ENCODE measurements at regions not wholly inside any gene's neighbourhood (a gene's known extent, or its start where the extent isn't known, plus 50 kb on each side); places are given as distances from the start of the nearest gene placed in this dataset.
A peak's percentile ranks its signal among the peaks of the same experiment; 100 is the strongest.

DNA sequence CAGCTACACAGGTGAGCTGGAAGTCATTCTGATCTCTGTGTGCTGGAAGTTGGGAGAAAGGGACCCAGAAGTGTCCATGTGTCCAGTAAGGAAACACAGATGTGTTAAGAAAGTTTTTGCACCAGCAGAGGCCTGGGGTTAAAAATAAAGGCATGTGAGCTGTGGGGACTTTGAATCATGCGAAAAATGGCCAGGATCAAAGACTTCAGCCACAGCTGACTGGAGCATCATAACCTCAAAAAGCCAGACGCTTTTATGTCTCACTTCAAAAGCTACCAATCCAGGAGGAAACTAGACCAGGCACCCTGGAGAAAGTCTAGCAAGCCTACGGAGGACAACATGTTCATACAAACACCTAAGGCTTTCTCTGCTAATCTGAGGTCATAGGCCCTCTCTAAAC lies 503.6 kb upstream of the REG3G start:
- DNase-seq, result no peak

DNA sequence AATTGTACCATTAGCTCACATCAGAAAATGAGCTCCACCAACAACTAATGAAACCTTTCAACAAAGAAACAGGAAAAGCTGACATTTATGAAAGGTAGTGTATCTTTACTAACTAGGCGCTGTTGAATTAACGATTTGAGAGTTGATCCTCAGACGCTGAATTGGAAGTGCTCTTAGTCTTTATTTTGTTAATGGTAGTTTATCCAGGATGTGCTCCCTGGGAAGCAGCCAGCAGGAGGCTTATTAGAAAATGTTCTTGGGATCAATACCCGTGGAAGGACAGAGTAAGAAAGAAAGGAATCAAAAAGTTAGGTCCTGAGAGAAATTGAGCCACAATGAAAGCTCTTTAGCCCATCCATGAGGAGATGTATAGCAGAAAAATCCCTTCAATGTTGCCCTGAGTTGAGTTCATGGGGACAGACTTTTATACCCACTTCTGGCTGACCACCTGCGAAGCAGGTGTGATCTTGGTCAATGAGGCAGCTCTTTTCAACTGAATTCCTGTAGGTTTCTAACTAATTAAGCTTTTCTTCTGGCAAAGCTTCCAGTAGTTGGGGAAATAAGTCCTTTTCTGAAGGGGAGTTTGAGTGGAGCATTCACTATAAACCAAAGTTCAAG lies 492.6 kb upstream of the REG3G start:
- DNase-seq, result peak; percentile 8

DNA sequence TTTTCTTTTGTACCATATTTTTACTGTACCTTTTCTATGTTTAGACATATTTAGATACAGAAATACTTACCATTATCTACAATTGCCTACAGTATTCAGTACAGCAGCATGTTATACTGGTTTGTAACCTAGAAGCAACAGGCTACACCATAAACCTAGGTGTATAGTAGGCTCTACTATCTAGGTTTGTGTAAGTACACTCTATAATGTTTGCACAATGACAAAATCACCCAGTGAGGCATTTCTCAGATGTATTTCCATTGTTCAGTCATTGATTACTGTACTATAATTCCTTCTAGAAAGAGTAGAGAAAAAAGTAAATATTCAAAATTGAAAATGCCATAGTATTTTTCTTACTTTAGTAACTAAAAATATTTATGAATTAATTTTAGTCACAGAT lies 490.1 kb upstream of the REG3G start:
- no peak for DNase-seq

DNA sequence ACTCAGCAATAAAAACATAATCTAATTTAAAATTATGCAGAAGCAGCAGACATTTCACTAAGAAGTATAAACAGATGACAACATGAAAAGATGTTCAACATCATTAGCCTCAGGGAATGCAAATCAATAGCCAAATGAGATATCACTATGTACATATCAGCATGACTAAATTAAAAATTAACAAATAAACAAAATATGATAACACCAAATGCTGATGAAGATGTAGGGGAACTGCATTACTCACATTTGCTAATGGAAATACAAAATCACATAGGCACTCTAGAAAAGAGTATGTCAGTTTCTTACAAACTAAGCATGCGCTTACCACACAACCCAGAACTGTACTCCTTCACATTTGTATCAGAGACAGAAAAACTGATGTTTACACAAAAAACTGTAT lies 487.2 kb upstream of the REG3G start:
- no peak for DNase-seq

DNA sequence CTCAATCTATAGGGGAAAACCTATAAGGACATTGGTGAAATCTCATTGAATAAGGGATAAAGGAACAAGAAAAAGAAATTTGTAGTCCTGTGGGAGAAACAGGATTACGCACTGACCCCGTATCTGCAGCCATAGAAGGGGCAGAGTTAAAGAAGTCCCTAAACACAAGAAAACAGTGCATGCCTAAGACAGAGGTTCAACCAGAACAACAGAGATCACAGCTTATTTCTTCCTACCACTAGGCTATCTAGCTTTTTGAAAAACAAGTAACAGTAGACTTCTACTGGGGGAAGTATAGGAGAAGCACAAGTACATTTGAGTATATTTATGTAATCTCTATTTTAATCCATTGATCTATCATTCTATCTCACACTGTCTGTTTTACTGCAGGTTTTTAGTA lies 485.2 kb upstream of the REG3G start:
- no peak for DNase-seq

DNA sequence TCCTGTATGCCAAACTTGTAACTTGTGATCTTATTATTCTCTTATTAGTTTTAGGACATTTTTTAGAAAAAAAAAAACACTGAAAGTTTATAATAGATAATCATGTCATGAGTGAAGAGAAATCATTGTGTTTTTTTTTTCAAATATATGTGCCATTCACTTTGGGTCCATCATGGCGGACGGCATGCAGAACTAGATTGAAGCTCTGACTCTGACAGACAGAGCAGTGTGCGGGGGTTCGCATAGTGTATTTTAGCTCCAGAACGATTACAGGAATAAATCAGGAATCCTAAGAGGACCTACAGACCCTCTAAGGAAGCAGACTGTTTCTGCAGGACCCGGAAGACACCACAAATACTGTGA lies 484.4 kb upstream of the REG3G start:
- no peak for DNase-seq

DNA sequence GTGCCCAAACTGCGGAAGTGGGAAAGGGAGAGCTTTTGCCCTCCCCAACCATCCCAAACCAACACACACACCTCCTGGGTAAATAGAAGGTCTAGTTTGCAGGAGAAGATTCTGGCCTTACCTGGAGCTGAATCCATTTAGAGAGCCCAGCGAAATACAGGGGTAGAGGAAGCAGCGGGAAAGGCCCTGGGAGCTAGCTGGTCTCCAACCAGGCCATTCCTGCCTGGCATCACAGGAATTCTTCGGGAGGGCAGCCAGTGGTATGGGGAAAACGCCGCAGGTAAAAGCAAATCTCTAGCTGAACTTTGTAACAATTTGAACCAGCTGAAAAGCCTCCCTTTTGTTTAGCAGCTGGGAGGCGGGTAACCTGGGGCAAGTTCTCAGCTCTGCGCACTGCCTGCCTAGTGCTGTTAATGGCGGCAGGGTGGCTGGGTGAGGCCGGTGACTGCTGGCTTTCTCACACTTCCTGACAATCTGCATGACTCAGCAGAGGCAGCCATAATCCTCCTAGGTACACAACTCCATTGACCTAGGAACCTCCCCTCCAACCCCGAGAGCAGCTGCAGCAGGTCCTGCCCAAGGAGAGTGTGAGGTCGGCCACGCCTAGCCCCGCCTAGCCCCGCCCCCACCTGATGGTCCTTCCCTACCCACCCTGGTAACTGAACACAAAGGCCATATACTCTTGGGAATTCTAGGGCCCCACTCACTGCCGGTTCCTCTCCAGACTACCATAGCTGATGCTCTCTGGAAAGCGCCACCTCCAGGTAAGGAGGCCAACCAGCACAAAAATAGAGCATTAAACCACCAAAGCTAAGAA lies 483.8 kb upstream of the REG3G start:
- no peak for DNase-seq

DNA sequence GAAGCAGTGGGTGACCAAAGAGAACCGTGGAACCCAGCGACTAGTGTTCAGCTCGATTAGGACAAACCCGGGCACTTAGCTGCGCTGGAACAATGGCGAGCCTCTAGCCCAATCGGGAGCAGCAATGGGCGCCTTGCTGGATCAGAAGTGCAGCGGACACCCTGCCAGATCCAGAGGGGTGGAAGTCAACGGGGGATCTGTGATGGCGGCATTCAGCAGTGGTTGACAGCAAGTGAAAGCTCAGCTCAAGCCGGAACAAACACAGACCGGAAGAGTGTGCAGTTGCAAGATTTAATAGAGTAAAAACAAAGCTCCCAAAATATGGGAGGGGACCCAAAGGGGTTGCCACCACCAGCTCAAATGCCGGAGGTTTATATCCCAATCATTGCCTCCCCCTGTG lies 478.7 kb upstream of the REG3G start:
- DNase-seq, result no peak

DNA sequence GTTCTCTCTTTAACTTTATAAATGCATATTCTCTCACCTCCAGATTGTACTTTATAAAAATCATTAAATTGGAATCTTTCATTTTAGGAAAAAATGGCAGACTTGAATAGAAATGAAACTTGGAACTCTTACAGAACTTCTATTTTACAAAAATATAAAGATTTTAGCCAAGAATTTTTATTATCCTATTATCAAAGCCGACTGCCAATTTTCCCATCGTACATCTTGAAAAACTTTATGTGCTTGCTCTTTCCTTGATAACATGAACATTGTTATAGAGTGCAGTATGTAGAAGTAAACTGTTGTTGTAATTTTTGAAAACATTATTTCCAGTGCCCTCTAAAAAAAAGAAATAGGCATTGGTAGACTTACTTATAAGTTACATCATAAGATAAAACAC lies 475.7 kb upstream of the REG3G start:
- no peak for DNase-seq

DNA sequence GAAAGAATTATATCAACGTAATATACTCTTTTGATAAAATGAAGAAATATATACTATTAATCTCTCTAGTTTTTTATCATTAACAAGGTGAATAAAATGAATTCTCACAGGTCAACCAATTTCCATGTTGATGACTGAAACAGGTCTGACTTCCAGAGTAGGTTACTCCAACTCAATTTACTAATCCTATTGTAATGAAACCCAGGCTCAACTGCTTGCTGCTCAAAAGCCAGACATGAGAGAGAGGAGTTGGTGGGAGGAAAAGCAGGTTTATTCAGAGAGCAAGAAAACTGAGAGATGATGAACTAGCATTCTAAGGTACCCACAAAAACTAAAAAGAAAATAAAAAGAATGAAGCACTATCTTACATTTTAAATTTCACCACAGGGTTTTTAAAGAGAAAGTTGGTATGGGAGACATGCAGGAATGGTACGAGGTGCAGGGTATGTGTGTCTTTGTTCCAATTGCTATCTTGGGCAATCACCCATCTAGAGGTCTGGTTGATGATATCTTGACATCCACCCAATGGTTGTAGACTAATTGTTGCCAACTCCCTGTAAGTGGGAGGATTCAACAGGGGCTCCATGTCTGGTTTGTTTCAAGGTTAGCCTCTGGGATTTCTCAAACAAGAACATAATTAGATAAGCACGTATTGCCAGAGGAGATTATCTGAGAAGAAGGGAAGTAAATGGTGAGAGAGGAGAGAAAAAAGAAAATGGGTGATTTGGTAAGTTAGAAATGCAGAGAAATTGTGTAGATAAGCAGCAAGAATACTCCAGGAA lies 471.4 kb upstream of the REG3G start:
- DNase-seq, result no peak

DNA sequence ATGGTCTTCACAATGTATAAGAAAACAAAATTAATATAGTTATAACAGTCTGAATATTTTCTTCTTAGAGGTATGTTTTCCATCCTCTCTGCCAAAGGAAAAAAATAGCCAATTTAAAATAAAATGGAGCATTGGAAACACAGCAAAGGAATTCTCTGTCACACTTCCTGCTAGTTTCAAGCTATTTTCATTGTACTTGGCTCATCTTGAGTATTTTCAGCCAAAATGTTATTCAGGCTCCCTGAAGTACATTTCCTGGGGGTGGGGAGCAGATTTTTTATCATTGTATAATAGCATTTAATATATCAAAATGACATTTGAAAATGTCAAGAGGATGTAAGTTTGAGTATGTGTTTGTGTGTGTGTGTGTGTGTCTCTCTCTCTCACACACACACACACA lies 463.6 kb upstream of the REG3G start:
- DNase-seq, result no peak

DNA sequence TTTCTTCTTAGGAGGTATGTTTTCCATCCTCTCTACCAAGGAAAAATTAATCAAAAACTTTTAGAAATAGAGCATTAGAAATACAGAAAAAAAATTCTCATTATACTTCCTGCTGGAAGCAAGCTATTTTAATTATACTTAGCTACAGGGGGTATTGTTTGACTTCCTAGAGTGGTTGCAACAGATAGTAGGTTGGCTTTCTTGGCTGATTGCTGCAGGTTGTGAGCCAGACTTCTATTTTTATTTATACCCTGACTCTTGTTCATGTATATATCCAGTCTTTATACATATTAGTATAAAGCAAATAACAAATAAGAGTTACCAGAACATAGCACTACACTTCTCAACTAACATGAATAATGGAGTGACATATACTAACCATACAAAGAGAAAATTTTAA lies 460.8 kb upstream of the REG3G start:
- DNase-seq, result no peak

DNA sequence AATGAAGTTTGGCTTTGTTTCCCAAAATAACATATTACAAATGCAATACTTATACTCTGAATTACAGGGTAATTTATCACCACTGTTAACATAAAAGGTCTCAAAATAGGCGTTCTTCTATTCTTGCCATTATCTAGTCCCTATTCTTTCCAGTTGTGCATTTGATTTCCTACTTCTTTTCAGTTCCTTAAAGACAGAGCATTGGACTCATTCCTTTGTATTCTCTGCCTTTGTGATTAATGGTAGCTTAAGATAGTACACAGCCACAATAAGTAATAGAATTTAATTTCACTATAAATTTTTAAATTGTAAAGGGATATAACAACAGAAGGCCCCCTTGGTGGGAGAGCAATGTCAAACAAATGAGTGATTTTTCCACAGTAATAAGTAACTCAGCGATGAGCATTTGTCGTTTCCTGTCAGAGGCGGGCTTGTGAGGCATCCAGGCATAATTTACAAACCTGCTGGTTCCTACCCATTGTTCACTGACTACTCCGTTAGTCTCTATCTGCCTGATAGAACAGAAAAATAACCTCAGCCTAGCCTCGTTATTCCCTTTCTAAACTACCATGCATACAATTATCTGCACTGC lies 456.6 kb upstream of the REG3G start:
- DNase-seq, result no peak

DNA sequence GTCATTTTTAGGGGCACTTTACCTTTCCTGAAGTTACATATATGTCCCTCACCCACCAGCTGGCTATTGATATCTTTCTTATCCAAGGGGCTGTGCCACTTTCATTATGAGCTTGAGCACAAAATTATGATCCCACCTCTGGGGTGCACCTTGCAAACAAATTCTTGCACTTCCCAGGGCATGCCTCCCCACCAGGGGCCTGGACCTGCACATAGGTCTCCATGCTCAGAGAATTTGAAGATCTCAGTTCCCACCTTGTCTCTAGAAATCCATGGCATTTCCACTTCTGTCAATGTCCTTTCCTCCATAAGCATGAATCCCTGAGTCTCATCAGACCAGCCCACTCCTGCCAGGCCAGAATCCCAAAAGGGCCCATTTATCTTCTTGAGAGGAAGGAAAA lies 449.1 kb upstream of the REG3G start:
- no peak for DNase-seq

DNA sequence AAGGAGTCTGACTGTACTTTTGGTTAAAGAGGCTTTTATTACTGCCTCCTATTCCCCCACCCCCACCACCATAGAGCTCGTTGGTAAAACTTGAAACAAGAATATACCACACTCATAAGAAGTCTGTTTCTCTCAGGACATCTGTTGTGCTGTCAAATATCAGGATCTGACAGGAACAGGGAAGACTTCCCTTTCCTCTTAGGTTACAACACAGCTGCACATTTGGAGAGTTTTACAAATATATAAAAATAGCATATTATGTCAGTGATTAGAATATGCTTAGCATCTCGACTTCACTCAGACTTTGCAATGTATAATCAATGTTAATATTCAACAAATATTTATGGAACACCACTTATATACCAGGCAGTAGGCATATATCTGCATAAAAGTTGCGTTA lies 439.6 kb upstream of the REG3G start:
- no peak for DNase-seq

DNA sequence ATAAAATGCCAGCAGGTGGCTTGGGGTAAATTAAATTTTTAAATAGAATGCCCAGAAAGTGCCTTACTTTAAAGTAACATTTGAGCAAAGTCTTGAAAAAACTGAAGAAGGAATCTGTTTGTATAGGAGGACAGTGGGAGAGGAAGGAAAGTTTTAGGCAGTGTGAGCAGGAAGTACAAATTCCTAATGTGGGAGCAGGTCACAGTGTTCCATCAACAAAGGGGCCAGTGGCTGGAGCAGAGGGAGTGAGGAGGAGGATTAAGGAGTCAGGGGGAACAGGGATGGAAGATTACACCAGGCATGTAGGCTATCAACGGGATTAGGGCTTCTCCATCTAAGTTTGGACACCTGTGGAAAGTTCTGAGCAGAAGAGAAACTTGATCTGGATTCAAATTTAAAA lies 439.2 kb upstream of the REG3G start:
- DNase-seq, result no peak

DNA sequence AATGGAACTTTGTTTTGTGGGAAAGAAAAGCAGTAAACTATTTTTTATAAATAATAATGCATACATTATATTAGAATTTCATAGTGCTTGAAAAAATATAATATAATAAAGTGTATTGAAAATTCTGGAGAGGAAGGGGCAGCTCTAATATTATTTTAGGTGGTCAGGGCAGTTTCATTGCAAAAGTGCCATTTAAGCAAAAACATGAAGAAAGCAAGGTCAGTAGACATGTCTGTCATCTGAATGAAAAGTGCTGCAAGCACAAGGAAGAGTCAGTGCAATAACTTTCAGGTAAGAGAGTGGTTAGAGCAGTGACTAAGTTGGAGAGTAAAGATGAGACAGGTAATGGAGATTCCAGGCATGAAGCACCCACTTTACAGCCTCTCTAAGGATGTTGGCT lies 435.6 kb upstream of the REG3G start:
- DNase-seq, result no peak

DNA sequence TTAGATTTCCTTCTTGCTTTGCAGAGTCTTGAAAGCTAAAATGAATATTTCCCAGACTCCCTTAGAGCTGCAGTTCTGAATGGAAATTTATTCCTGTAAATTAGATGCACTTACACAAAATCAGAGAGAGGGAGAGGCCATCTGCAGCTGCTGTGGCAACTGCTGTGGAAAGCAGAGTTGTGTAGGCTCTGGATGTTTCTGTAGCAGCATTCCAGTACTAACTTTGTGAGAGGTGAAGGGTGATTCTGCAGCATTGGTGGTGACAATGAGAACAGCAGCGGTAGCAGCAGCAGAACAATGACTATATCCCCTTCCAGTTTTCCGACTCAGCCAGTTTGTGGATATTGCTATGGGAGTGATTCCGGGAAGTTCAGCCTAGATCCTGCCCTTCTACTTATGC lies 433.0 kb upstream of the REG3G start:
- no peak for DNase-seq

DNA sequence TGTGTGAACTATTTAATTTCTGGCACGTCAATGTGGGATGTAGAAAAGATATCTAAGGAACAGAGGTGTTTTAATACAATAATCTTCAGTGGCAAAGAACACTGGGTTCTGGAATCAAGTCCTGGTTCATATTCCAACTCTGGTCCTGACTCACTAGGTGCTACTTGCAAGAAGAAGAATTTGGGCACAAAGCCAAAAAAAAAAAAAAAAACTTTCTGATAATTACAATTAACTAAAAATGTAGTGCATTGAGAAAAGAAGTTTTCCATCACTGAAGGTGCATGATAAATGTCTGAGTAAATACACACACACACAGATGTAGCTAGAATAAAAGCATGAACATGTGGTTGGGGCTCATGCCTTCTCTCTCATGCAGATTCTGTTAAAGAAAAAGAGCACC lies 424.4 kb upstream of the REG3G start:
- no peak for DNase-seq

DNA sequence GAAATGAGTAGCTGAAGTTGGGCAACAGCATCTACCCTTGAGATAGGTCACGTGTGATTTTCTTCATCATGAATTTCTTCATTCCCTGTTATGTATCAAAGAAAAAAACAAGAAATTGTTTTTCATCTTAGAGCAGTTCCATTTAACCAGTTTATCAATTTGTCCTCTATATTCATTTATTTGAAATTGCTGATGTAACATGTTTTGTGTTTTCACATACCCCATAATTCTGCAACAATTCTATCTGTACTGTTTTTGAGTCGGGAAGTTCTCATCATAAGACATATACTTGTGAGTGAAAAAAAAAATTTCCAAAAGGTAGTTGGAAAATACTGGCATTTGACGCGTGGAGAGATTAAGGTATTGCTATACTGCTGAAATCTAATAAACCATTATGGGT lies 422.6 kb upstream of the REG3G start:
- DNase-seq, result no peak

DNA sequence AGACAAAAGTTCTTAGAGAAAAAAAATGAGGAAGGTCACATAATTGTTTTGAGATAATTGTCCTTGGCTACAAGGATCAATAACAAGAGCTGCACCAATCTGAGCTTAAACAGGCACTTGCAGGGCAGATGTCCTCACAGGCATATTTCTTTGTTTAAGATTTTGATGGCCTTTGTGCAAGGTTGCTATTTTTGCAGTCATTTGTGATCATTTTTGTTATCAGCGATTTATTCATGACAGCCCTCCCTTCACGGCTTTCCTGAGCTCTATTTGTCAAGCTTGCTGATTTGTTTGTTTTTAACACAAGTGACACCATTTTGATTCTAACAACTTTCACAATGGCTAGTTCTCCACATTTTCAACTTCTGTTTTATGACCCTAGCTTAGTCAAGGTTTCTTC lies 418.6 kb upstream of the REG3G start:
- DNase-seq, result no peak

DNA sequence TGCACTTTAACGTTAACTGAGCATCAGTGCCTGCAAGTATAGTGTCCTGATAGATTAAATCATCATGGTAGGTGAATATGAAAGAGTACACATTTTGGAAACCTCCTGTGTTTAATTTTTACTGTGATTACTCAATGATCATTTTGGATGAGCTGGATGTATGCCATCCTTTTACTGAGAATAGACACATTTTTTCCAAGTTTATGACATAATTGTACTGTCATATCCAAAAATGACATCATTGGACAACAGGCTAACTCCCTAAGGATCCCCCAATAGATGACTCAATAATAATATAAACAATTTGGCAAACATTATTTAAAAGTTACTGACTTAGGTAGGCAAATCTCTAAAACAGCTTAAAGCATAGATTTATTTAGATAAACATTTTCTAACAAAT lies 410.8 kb upstream of the REG3G start:
- DNase-seq, result no peak

DNA sequence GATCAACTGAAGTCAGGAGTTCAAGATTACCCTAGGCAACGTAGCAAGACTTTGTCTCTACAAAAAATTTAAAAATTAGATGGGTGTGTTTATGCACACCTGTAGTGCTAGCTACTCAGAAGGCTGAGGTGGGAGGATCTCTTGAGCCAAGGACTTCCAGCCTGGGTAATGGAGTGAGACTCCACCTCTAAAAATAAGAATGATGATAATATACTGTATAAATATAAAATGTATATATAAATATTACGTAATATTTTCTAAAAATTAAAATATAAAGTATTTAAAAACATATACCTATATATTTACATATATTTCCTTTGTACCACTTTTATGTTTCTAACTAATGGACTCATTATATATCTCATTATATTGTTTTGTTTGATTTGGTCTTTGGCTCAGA lies 409.5 kb upstream of the REG3G start:
- no peak for DNase-seq

DNA sequence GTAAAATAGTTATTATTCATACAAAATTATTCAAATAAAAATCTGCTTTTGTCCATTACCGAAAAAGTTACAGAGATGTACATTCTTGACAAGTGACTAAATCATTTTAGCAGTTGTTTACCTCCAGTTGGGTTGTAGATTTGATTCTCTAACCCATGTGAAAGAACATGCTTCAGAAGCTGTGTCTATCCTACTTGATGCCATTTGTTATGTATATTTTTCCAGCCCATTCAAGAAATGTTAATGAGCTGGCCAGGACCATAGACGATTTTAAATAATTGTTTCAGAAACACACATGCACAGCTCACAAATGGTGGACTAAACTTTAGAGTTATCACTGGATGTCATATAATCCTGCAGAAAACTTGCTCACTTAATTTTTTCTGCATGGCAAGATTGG lies 391.1 kb upstream of the REG3G start:
- DNase-seq, result no peak

All from DMS79 (cell line).